Osteocyte (in vitro differentiated cells): ENCODE measurements at regions not wholly inside any gene's neighbourhood (a gene's known extent, or its start where the extent isn't known, plus 50 kb on each side); places are given as distances from the start of the nearest gene placed in this dataset.
"Not testable (repeated sequence)": the region's sequence is repeated elsewhere in the genome, so short reads cannot be mapped to it uniquely, and the experiment has no call there.

Source experiments
- DNase-seq: peaks from one replicate; pipeline ENCODE4 v3.0.0; 2021; ENCODE audit warnings: mixed read lengths; ENCODE audit not compliant: unreplicated experiment; ENCODE audit errors: extremely low spot score
- H3K27ac Mint-ChIP-seq: one replicate; pipeline ENCODE4 v1.8.0; 2021; ENCODE audit warnings: mild to moderate bottlenecking, mixed read lengths; ENCODE audit not compliant: unreplicated experiment
- H3K27me3 Mint-ChIP-seq: one replicate; pipeline ENCODE4 v1.8.0; 2021; ENCODE audit warnings: mixed read lengths; ENCODE audit not compliant: unreplicated experiment
- H3K36me3 Mint-ChIP-seq: one replicate; pipeline ENCODE4 v1.8.0; 2021; ENCODE audit warnings: mixed read lengths; ENCODE audit not compliant: unreplicated experiment
- H3K4me1 Mint-ChIP-seq: one replicate; pipeline ENCODE4 v1.8.0; 2021; ENCODE audit warnings: mixed read lengths; ENCODE audit not compliant: unreplicated experiment
- H3K4me3 Mint-ChIP-seq: one replicate; pipeline ENCODE4 v1.8.0; 2021; ENCODE audit warnings: mild to moderate bottlenecking, moderate library complexity, mixed read lengths; ENCODE audit not compliant: unreplicated experiment
- H3K9me3 Mint-ChIP-seq: one replicate; pipeline ENCODE4 v1.8.0; 2021; ENCODE audit warnings: mixed read lengths; ENCODE audit not compliant: unreplicated experiment
- TF ChIP-seq, protein P1 (sequence below): fragments of 200-600 bp; sonication (generic); IDR thresholded peaks from 2 replicates; pipeline ENCODE4 v1.5.0; 2021; ENCODE audit warnings: antibody characterized with exemption, mild to moderate bottlenecking, moderate library complexity

DNA sequence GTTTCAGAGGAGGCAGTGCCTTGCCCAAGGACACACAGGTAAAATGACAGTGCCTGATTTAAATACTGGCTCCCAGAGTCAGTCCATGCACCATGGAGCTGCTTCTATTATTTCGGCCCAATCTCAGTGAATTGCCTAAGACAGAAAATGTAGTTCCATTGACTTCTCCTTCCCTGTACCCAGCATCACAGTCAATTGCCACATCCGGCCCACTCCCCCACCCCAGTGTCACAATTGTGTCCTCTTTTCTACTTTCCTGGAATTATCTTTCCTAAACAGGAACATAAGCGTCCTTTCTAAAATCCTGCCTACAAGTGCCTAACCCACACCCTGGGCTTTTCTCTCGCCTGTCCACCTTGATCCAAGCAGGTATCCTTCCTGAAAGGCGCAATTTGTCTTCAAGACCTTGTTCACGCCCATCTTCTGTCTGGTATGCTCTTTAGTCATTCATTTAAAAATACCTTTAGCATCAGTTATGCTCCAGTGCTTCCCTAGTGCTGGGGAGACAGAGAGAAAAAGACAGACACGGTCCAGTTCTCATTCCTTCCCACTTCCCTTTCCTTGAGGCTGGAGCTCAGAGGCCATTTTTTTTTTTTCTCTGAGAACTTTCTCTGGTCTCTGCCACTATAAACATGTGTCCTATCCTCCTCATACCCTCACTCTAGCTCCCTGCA, 411.4 kb downstream of the LIG4 start:
- peaks cover 6% of the 10 kb centered on the region for H3K4me1 Mint-ChIP-seq
- no peak overlapping the region for H3K4me3 Mint-ChIP-seq
- no peak for DNase-seq
- H3K27ac Mint-ChIP-seq, result no peak overlapping the region
- H3K9me3 Mint-ChIP-seq, result no peaks in the 10 kb centered on the region
- TF ChIP-seq, protein P1, sequence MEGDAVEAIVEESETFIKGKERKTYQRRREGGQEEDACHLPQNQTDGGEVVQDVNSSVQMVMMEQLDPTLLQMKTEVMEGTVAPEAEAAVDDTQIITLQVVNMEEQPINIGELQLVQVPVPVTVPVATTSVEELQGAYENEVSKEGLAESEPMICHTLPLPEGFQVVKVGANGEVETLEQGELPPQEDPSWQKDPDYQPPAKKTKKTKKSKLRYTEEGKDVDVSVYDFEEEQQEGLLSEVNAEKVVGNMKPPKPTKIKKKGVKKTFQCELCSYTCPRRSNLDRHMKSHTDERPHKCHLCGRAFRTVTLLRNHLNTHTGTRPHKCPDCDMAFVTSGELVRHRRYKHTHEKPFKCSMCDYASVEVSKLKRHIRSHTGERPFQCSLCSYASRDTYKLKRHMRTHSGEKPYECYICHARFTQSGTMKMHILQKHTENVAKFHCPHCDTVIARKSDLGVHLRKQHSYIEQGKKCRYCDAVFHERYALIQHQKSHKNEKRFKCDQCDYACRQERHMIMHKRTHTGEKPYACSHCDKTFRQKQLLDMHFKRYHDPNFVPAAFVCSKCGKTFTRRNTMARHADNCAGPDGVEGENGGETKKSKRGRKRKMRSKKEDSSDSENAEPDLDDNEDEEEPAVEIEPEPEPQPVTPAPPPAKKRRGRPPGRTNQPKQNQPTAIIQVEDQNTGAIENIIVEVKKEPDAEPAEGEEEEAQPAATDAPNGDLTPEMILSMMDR, result no peak
- H3K36me3 Mint-ChIP-seq, result no peaks in the 10 kb centered on the region
- no peaks in the 10 kb centered on the region for H3K27me3 Mint-ChIP-seq

DNA sequence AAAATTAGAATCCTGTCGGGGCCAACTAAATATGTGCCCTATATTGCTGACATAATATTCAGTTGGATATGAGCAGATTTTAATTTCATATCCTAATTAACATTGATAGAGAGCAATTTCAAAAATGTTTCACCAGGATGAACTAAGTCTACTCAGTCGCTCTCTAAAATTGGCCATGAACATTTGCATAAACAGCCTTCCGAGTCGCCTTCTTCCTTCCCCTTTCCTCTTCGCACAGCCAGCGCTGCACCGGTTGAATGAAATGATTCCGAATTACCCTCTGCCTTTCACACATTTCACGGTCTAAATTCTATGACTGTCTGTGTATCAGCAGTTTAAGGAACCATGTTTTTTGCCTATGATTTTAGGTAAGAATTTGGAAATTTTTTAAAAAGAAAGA, 413.7 kb downstream of the LIG4 start:
- Mint-ChIP-seq H3K4me3 (no peak overlapping the region), H3K9me3 (no peaks in the 10 kb centered on the region), H3K27ac (no peak overlapping the region), H3K36me3 (no peaks in the 10 kb centered on the region), H3K27me3 (no peaks in the 10 kb centered on the region), H3K4me1 (no peaks in the 10 kb centered on the region)
- no peak for DNase-seq
- TF ChIP-seq, protein P1, result no peak

DNA sequence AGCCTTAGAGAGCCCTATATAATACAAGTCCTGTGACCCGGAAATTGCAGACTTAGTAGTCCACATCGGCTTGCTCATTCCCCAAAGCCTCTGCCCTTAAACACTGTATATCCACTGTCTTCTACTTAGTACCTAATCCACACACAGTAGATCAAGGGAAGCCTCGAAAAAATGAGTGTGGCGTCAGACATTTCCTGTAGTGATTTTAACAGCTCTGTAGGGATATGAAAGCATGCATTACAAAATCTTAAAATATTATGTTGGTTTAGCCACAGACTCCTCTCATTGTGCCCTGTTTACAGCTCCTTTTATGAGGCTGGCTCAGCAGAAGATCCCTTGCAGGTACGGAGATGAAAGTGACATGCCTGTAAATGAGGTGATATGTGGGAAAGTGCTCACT, 416.3 kb downstream of the LIG4 start:
- Mint-ChIP-seq H3K27ac (no peak overlapping the region), H3K9me3 (no peaks in the 10 kb centered on the region), H3K4me1 (no peaks in the 10 kb centered on the region), H3K36me3 (no peaks in the 10 kb centered on the region), H3K27me3 (no peaks in the 10 kb centered on the region), H3K4me3 (no peak overlapping the region)
- no peak for DNase-seq
- TF ChIP-seq, protein P1, result no peak

DNA sequence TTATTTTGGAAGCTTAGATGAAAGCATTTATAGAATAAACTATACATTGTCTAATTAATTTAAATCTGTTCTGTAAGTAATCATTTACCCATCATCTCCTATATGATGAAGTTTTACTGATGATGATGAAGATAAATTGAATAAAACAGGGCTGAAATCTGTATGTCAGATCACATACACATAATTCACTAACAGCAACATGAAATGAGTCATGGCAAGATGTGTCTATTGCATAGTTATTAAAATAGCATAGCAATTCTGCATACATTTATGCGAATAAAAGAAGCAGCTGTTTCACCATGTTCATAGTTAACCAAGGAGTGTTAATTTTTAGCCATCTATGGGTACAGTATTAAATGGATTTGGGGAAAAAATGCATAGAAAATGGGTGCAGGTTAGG, 424.9 kb downstream of the LIG4 start:
- no peaks in the 10 kb centered on the region for H3K9me3 Mint-ChIP-seq
- H3K27me3 Mint-ChIP-seq, result no peaks in the 10 kb centered on the region
- TF ChIP-seq, protein P1, result no peak
- H3K4me1 Mint-ChIP-seq, result no peaks in the 10 kb centered on the region
- H3K36me3 Mint-ChIP-seq, result no peaks in the 10 kb centered on the region
- no peak overlapping the region for H3K4me3 Mint-ChIP-seq
- H3K27ac Mint-ChIP-seq, result no peak overlapping the region
- DNase-seq, result no peak

DNA sequence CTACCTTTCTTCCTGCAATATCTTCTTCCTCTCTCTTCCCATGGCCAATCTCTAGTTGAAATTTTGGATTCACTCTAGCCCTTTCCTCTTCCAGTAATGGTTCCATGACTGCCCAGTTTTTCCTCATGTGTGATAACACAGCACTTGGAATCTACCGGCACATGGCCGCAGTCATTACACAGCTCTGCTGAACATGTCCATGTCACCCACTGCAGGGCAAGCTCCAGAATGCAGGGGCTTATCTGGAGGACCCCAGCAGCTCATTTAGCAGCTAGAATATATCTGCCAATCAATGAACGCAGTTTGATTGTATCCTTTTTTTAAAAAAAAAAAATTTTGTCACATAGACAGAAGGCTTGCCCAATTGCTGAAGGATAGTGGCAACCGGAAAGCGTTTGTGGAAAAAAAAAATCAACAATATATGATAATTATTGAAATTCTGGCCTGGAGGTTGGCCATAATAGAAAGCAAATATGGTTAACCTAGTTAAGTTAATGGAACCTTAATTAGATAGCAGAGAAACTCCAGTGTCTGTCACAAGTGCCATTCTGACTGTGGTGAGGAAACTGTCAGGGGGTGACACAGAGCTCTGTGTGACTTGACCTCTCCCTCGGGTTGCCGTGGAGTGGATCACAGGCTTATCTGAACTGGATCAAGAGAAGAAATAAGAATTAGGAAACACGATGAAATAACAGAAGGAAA, 426.7 kb downstream of the LIG4 start:
- DNase-seq, result no peak
- no peak overlapping the region for H3K27ac Mint-ChIP-seq
- no peaks in the 10 kb centered on the region for H3K4me1 Mint-ChIP-seq
- H3K4me3 Mint-ChIP-seq, result no peak overlapping the region
- no peaks in the 10 kb centered on the region for H3K9me3 Mint-ChIP-seq
- no peaks in the 10 kb centered on the region for H3K27me3 Mint-ChIP-seq
- H3K36me3 Mint-ChIP-seq, result no peaks in the 10 kb centered on the region
- TF ChIP-seq, protein P1, result no peak

- not testable (repeated sequence) for H3K9me3 Mint-ChIP-seq, DNase-seq, H3K36me3 Mint-ChIP-seq, H3K27ac Mint-ChIP-seq, H3K27me3 Mint-ChIP-seq, H3K4me1 Mint-ChIP-seq, H3K4me3 Mint-ChIP-seq
Measured at GRCh38 chr13:107782646-107783045, 432.7 kb downstream of the LIG4 start.
